HL-60/S4 (cell line): ENCODE measurements at regions not wholly inside any gene's neighbourhood (a gene's known extent, or its start where the extent isn't known, plus 50 kb on each side); places are given as distances from the start of the nearest gene placed in this dataset.
"Not testable (repeated sequence)": the region's sequence is repeated elsewhere in the genome, so short reads cannot be mapped to it uniquely, and the experiment has no call there.

Experiments used
- in situ Hi-C: fragments of 300-500 bp; cut with MboI; formaldehyde crosslinking; loops from 2 replicates; pipeline ENCODE4 v1.14.3; 2022; ENCODE audit warnings: low sequenced_read_pairs

- in situ Hi-C loops: no loop called here
Measured at GRCh38 chr2:173544641-173545363, 190.1 kb downstream of the CDCA7 start.

DNA sequence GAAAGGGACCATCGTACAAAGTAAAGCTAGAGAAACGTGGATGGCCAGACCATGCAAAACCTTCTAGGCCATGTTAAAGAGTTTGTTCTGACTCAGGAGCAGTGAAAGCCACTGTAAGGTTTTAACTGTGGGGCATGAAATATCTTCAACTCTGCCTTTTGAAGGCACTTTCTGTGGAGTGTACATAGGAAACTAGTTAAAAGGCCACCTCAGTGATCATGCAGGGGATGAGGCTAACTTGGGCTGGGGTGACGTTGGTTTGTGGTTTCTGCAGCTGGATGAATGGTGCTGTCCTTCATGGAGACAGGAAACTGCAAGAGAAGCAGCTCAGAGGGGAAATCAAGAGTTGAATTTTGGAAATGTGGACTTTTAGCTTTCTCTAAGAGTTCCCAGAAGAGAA lies 190.7 kb downstream of the CDCA7 start:
- in situ Hi-C loops: no loop called here

GRCh38 chr2:173547499-173547898 lies 192.8 kb downstream of the CDCA7 start:
- in situ Hi-C loops: no loop called here

DNA sequence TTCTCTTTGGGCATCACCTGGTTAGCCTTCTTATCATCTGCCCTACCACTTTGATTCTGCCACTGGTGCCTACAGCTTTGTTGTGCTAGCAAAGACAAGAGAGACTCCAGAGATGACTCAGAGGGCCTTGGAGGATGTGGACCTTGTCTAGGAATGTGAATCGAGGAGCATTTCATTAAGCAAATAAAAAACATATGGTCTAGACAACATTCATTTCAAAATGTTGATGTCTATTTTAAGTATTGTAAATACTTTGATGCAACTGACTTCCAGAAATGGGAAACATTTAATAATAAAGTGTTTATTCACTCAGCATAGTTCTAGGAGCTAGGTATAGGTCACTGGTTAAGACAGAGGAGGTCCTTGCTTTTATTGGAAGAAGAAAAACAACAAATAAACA lies 195.5 kb downstream of the CDCA7 start:
- in situ Hi-C loops: no loop called here

DNA sequence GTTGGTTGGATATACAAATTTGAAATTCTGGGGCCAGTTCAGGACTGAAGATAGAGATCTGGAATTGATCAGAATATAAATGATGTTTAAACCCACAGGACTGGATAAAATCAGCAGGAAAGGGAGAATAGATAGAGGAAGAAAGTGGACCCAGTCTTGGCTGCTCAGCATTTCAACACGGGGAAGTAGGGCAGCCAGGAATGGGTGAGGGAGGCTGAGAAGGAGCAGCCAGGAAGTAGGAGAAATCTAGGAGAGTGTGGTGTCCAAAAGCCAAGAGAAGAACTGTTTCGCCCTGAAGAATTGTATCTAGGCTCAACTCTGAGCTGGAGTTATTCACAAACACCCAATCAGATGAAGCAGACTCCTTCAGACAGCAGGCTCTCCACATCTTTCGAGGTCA lies 197.9 kb downstream of the CDCA7 start:
- in situ Hi-C loops: no loop called here

- in situ Hi-C loops: no loop called here
Measured at GRCh38 chr2:173553593-173553992, 198.9 kb downstream of the CDCA7 start.

DNA sequence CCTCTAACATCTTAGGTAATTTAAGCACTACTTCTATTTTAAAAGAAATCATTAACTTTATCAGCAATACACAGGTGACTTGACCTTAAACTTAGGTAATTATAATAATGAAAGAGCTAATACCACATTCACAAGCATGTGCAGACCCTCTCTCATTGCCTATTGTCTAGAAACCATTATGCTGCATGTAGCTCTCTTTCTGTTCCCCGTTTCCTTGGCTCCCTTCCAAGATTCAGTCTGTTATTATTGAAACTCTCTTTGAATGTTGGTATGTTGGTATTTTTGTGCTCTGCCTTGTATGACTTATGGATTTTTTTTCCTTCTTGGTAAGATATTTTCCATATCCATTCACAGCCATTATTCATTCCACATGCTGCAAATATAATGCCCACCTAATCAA lies 201.2 kb downstream of the CDCA7 start:
- in situ Hi-C loops: no loop called here

- in situ Hi-C loops: no loop called here
Measured at GRCh38 chr2:173556816-173557215, 202.1 kb downstream of the CDCA7 start.

- in situ Hi-C loops: no loop called here
Measured at GRCh38 chr2:173557497-173557896, 202.8 kb downstream of the CDCA7 start.

- in situ Hi-C loops: no loop called here
Measured at GRCh38 chr2:173567493-173567892, 212.8 kb downstream of the CDCA7 start.

DNA sequence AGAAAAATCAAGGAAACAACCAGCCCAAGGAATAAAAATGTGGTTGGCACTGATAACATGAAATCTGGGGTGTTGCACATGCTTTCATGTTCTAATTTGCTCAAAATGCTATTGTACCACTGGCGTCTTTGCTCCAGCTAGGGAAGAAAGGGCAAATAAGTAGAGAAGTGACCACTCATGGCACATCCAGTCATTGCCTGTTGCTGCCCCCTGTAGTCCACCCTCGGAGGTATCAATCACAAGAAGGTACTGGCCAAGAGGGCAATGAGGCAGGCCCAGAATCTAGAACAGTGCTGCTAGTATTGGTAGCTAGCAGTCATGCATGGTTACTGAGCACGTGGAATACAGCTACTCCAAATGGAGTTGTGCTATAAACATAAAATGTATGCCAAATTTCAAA lies 213.4 kb downstream of the CDCA7 start:
- in situ Hi-C loops: no loop called here

DNA sequence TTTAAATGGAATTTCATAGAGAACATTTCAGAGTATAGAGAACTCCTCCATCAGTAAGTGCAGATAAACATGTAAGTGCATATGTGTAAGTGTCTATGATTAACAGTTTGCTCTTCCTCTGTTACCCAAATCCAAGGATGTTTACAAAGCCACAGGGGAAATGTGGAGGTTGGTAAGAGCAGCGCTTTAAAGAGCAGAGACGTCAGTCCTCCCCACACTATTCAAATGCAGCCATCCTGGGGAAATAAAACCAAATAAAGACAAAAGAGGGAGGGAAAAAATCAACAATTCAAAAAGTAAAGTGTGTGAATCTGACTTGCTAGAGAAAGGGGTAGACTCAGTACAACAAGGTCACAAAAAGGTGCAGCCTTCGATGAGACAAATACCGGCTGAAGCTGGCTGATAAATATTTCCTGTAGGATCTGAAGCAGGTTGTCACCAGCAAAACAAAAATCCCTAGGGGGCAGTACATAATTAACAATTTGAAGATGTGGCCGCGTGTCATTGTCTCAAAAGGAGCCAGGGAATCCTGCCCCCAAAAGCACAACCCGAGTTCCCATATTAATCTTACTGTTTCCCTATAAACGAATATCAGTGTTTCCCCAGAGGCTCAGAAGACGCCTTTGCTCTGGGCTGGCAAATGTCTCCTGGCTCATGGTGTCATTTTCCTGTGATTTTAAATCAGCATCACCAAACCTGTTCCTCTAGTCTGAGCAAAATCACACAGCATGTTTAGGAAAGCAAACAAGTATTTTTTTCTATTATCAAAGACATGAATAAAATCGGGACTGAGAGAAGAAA lies 216.5 kb downstream of the CDCA7 start:
- in situ Hi-C loops: no loop called here

DNA sequence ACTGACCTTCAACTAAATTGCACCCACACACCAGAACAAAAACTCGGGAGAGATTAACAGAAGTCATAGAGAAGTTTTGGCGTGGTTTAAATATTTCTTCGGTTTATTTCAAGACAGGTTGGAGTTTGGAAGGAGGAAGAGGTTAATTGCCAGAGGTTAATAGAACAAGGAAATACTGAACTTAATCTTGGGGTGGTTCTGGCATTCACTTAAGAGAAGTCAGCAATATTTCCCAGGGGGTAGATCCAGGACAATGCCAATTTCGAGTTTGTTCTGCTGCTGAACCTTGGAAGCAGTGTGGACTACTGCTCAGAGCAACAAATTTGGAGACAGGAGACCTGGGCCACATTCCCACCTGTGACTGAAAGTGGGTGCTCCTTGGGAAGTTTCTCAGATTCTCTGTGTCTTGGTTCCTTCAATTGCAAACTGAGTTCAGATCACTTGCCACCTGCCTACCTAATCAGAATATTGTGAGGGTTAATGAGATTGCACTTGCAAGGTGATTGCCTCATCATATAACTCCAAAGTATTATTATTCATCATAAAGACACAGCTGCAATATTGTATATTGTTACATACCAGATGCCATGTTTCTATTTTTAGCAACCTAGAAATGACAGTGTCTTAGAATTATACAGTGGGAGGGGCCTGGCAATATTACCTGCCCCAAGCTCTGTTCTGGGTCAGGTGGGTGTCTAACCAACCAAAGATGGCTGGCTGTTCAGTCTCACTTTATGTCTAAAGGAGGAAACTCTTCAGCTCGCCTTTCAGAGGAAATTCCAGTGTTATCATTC lies 217.4 kb downstream of the CDCA7 start:
- in situ Hi-C loops: no loop called here

DNA sequence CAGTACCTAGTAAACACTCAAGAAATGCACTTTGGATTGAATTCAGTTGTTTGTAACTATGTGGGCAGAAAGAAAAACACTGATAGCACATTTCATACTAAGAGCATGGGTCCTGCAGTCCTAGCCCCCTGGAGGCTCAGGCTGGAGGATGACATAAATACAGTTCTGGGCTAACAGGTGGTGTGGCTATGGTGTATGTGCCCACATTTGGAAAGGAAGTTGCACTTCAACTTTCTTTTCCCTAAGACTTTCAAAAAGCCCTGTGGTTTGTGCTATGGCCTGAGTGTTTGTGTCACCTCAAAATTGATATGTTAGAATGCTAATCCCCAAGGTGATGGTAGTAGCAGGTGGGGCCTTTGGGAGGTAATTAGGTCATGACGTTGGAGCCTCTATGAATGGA lies 218.2 kb downstream of the CDCA7 start:
- in situ Hi-C loops: no loop called here

GRCh38 chr2:173573782-173574181 lies 219.1 kb downstream of the CDCA7 start:
- in situ Hi-C loops: not testable (repeated sequence)

DNA sequence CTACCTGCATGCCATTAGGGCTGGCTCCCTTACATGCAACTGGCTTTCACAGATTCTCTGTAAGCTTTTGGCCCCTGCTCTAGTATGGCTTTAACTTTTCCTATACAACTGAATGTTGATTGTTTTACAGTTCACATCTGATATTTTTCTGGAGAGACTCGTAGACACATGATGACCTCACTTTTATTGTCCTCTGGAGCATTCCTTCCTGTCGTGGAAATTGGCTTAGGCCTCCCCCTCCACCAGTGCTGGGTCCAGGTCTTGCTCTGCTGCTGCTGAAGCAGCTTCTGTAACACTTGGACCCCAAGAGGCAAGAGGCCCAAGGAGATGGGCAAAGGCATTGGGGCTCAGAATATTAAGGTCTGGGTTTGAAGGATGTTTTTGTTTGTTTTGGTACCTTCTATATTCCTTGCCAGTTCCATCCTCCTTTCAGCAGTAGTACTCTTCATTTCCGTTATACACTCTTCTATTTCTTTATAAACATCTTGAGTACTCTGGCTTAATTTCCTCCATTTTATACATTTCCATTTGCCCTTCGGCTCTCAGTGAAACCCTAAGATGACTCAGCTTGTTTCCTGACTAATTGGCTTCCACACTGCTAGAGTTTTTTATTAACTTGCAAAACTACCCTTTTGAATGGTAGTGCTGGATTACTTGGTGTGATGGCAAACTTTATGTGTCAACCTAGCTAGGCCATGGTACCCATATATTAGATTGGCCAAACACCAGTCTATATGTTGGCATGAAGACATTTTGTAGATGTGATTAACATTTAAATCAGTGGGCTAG lies 219.8 kb downstream of the CDCA7 start:
- in situ Hi-C loops: no loop called here

GRCh38 chr2:173578404-173579107 lies 223.9 kb downstream of the CDCA7 start:
- in situ Hi-C loops: no loop called here

DNA sequence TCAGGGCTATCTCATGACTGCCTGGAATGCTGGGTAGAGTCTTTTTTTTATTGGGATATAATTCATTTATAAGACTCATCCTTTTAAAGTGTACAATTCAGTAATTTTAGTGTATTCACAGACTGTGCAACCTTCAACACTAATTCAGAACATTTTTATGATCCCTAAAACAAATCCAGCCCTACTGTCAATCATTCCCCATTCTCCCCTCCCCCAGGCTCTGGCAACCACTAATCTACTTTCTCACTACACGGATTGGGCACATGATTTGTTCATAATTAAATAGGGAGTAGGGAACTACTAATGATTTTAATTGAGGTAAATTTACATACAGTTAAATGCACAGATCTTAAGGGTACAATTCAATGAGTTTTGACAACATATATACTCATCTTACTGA lies 225.7 kb downstream of the CDCA7 start:
- in situ Hi-C loops: no loop called here

GRCh38 chr2:173580956-173581355 lies 226.3 kb downstream of the CDCA7 start:
- in situ Hi-C loops: no loop called here

DNA sequence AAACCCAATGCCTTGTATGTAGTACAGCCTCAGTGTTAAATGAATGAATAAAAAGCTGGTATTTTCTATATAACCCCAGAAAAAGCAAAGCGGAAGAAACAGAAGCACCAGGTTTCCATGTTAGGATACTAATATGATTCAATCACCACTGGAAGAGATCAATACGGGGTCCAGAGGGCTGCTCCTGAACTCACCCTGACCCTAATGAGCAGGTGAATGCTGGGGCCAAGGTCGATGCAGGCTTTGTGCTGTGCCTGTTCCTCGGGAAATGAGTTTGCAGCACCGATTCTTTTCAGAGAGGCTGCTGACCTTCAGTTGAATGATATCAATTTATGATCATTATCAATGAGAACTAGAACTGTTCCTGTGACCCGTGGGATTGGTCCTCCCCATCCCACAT lies 228.5 kb downstream of the CDCA7 start:
- in situ Hi-C loops: no loop called here
